Testis (tissue), 2 donors: ENCODE measurements at regions not wholly inside any gene's neighbourhood (a gene's known extent, or its start where the extent isn't known, plus 50 kb on each side); places are given as distances from the start of the nearest gene placed in this dataset.

ENCODE experiments used
- DNase-seq: peaks from one replicate; pipeline ENCODE4 v3.0.0-alpha.2; 2019
- H3K27ac ChIP-seq, 2 donors: fragments of 200-600 bp; sonication (generic); one replicate each; pipeline ENCODE4 v1.5.1; 2019
- H3K27me3 ChIP-seq: fragments of 200-600 bp; sonication (generic); one replicate; pipeline ENCODE4 v1.5.1; 2019
- H3K36me3 ChIP-seq: fragments of 200-600 bp; sonication (generic); one replicate; pipeline ENCODE4 v1.5.1; 2017; ENCODE audit warnings: low read depth; ENCODE audit errors: missing control alignments
- H3K4me1 ChIP-seq: fragments of 200-600 bp; sonication (generic); one replicate; pipeline ENCODE4 v1.5.1; 2019
- H3K4me3 ChIP-seq, 2 donors: fragments of 200-600 bp; sonication (generic); one replicate each; pipeline ENCODE4 v1.5.1; 2017 to 2019
- H3K9me3 ChIP-seq: fragments of 200-600 bp; sonication (generic); one replicate; pipeline ENCODE4 v1.5.1; 2017
- POLR2A ChIP-seq: fragments of 450-650 bp; IDR thresholded peaks from one replicate; pipeline ENCODE4 v1.6.1; 2017; ENCODE audit warnings: antibody characterized with exemption, mild to moderate bottlenecking, moderate library complexity
- WGBS, 2 donors: methylation state at CpG; one replicate each; pipeline ENCODE4 v1.1.5; 2018; 5-methylcytosine and 5-hydroxymethylcytosine counted together
- intact Hi-C: fragments of 100-400 bp; cut with DNase I; formaldehyde crosslinking; loops from one replicate; pipeline ENCODE4 v1.15.1; 2023; ENCODE audit warnings: low total_unique reads
- TF ChIP-seq, protein P1 (sequence below), 3 experiments: fragments of 450-650 bp in 2 of 3; fragments of 200-600 bp in 1 of 3; sonication (generic) in 1 of 3; IDR thresholded peaks; one replicate each; pipeline ENCODE4 v1.5.1; 2016 to 2019; ENCODE audit warnings: antibody characterized with exemption in 3 of 3, mild to moderate bottlenecking in 2 of 3, moderate library complexity in 1 of 3

DNA sequence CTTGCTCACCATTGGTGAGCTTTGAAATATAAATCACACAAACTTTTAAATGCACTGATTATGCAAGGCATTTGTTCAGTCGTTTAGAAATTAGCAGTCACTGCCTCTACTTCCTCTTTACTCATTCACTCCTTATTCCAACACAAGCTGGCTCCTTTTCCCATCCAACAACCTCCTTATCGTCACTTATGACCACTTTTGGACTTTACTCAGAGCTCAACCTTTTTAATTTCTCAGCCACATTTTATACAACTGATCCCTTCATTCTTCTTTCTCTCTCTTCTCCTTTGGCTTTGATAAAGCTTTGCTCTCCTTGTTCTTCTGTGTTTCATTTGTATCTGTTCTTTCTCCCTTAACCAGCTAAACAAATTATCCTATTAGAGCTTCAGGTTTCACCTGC lies 126.4 kb upstream of the PLEKHA5 start:
- no peak overlapping the region for H3K4me3 ChIP-seq
- no peaks in the 10 kb centered on the region for H3K9me3 ChIP-seq
- H3K27me3 ChIP-seq, result no peaks in the 10 kb centered on the region
- no peak for DNase-seq
- WGBS, 2 donors, result 55 to 57% methylated on average over 2 of the region's 2 CpGs
- no peaks in the 10 kb centered on the region for H3K36me3 ChIP-seq
- intact Hi-C loops, result no loop called here
- no peak overlapping the region for H3K27ac ChIP-seq
- H3K4me1 ChIP-seq, result no peaks in the 10 kb centered on the region
- TF ChIP-seq POLR2A, result no peak
- TF ChIP-seq, protein P1, sequence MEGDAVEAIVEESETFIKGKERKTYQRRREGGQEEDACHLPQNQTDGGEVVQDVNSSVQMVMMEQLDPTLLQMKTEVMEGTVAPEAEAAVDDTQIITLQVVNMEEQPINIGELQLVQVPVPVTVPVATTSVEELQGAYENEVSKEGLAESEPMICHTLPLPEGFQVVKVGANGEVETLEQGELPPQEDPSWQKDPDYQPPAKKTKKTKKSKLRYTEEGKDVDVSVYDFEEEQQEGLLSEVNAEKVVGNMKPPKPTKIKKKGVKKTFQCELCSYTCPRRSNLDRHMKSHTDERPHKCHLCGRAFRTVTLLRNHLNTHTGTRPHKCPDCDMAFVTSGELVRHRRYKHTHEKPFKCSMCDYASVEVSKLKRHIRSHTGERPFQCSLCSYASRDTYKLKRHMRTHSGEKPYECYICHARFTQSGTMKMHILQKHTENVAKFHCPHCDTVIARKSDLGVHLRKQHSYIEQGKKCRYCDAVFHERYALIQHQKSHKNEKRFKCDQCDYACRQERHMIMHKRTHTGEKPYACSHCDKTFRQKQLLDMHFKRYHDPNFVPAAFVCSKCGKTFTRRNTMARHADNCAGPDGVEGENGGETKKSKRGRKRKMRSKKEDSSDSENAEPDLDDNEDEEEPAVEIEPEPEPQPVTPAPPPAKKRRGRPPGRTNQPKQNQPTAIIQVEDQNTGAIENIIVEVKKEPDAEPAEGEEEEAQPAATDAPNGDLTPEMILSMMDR (IDR thresholded peaks at IDR 0.05), result no peak

DNA sequence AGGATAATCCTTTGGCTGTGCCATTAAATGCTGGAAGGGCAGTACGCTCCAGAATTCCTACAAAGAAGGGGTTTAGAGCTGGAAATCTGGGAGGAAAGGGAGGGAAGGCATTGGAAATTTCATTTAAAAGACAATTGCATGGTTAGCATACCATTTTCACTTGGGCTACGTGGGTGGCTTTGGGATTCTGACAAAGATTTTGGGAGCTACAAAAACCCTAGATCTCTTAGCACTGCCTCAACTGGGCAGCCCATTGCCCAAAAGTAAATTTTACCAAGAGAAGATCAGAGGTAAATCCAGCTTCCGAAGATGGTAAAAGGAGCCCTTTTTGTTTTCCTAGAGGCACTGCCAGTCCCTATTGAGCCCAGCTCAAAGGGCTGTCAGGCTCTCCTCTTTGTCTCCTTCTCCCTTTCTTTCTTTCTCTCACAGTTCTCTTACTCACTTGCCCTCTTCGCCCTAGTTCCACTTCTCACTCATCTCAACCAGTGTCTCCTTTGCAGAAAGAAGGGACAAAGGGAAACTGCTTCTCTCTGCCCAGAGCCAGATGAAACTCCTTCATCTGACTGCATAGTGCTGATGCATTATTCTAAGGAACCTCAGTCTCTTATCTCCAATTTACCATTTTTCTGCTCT lies 125.4 kb upstream of the PLEKHA5 start:
- H3K9me3 ChIP-seq, result no peaks in the 10 kb centered on the region
- H3K36me3 ChIP-seq, result no peaks in the 10 kb centered on the region
- no peak for DNase-seq
- no peak for TF ChIP-seq POLR2A
- TF ChIP-seq, protein P1 (IDR thresholded peaks at IDR 0.05), result no peak
- H3K27me3 ChIP-seq, result no peaks in the 10 kb centered on the region
- no peaks in the 10 kb centered on the region for H3K4me1 ChIP-seq
- intact Hi-C loops, result no loop called here
- H3K27ac ChIP-seq, result no peak overlapping the region
- WGBS, 2 donors, result 78 to 82% methylated on average over 4 of the region's 4 CpGs
- no peak overlapping the region for H3K4me3 ChIP-seq

DNA sequence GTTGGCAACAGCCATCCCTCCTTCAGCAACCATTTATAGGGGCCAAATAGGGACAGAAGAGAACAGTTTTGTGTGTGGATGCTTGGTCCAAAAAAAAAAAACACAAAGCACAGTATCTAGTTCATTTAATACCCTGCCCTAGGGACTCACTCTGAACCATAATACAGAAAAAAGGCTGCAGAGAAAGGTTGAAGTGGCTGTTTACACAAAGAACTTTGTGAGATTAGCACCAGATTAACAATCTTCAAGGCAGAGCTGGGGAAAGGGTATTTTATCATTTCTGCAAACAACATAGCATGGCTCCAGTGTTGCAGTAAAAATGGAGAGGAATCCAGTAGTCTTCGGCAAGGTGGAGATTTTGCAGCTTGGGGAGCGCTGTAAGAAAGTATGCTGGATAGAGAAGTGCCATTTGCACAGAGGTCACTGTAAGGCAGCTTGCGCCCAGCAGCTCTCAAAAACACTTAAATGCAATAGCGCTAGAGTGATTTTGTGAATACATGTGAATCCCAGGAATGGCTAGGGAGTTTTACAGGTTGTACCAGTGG lies 124.2 kb upstream of the PLEKHA5 start:
- no peaks in the 10 kb centered on the region for H3K9me3 ChIP-seq
- TF ChIP-seq POLR2A, result no peak
- TF ChIP-seq, protein P1 (IDR thresholded peaks at IDR 0.05), result no peak
- no peaks in the 10 kb centered on the region for H3K4me1 ChIP-seq
- WGBS, 2 donors, result 87 to 96% methylated on average over 4 of the region's 4 CpGs
- no peaks in the 10 kb centered on the region for H3K36me3 ChIP-seq
- intact Hi-C loops, result no loop called here
- no peak for DNase-seq
- no peak overlapping the region for H3K27ac ChIP-seq
- no peak overlapping the region for H3K4me3 ChIP-seq
- H3K27me3 ChIP-seq, result no peaks in the 10 kb centered on the region

DNA sequence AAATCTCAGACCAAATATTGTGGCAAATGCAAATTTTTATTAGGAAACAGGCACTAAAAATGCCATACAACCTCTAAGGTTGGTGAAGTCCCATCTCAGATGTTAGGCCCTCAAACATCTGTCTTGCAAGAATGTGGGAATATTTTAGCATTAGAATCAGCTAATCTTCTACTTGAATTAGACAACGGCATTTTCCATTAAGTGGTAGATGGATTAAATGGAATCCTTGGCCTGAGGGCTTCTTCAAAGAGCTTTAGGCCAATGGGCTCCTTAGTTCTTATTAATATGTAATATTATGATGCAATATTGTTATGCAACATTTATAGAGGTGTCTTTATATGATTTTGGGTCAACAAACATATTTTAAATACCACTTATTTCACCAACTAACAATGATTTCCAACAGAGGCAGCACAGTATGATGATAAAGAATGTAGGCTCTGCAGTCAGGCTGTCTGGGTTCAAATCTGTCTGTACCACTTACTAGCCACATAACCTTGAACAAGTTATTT lies 122.9 kb upstream of the PLEKHA5 start:
- TF ChIP-seq, protein P1 (IDR thresholded peaks at IDR 0.05), result no peak
- TF ChIP-seq POLR2A, result no peak
- H3K9me3 ChIP-seq, result no peaks in the 10 kb centered on the region
- H3K4me1 ChIP-seq, result no peaks in the 10 kb centered on the region
- H3K4me3 ChIP-seq, result no peak overlapping the region
- intact Hi-C loops, result no loop called here
- H3K27ac ChIP-seq, result no peak overlapping the region
- no peak for DNase-seq
- H3K27me3 ChIP-seq, result no peaks in the 10 kb centered on the region
- WGBS, 2 donors, result 97 to 100% methylated on average over 1 of the region's 1 CpG
- H3K36me3 ChIP-seq, result no peaks in the 10 kb centered on the region

DNA sequence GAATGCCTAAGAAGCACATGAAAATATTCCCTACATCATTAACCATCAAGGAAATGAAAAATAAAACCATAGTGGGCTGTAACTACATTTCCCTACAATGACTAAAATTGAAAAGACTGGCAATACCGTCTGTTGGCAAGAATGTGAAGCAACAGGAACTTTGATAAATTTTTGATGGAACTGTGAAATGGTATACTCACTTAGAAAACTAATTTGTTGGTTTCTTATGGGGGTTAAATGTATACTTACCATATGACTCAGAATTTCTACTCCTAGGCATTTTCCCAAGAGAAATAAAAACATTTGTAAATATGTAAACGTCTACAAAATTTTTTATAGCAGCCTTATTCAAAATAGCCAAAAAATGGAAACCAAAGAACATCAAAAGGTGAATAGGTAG lies 121.4 kb upstream of the PLEKHA5 start:
- TF ChIP-seq POLR2A, result no peak
- TF ChIP-seq, protein P1 (IDR thresholded peaks at IDR 0.05), result no peak
- Histone ChIP-seq H3K4me3 (no peak overlapping the region), H3K27me3 (no peaks in the 10 kb centered on the region), H3K36me3 (no peaks in the 10 kb centered on the region), H3K27ac (no peak overlapping the region), H3K4me1 (no peaks in the 10 kb centered on the region), H3K9me3 (no peaks in the 10 kb centered on the region)
- intact Hi-C loops, result no loop called here
- no peak for DNase-seq
- WGBS, 2 donors, result 83 to 90% methylated on average over 2 of the region's 2 CpGs
